ENCODE measurements at regions not wholly inside any gene's neighbourhood (a gene's known extent, or its start where the extent isn't known, plus 50 kb on each side); places are given as distances from the start of the nearest gene placed in this dataset.

GRCh38 chr11:95521862-95522261, 267.7 kb downstream of the FAM76B start:
- TF ChIP-seq POLR2AphosphoS5 (IDR thresholded peaks at IDR 0.05; ENCODE audit: low read depth, low read length) (no peak), SIN3A (IDR thresholded peaks at IDR 0.05; ENCODE audit: borderline replicate concordance, insufficient read depth, low read length) (no peak), REST (IDR thresholded peaks at IDR 0.05; ENCODE audit: insufficient read depth in 1 of 2, low read depth in 2 of 2, low read length in 2 of 2) (no peak), TAF1 (IDR thresholded peaks at IDR 0.05; ENCODE audit: borderline replicate concordance, insufficient read depth, low read length) (no peak)
